ENCODE measurements at regions not wholly inside any gene's neighbourhood (a gene's known extent, or its start where the extent isn't known, plus 50 kb on each side); places are given as distances from the start of the nearest gene placed in this dataset.
"Not testable (repeated sequence)": the region's sequence is repeated elsewhere in the genome, so short reads cannot be mapped to it uniquely, and the experiment has no call there.

- not testable (repeated sequence) for DNase-seq
Observed at GRCh38 chr3:8440142-8440541, 61.5 kb upstream of the LMCD1 start.

- DNase-seq, result peak; percentile 1
Observed at GRCh38 chr3:8441969-8442559, 59.6 kb upstream of the LMCD1 start.

- no peak for DNase-seq
Observed at GRCh38 chr3:8442993-8443650, 58.5 kb upstream of the LMCD1 start.

GRCh38 chr3:8443829-8444791 is 57.5 kb upstream of the LMCD1 start:
- DNase-seq, result no peak

- DNase-seq, result no peak
Observed at GRCh38 chr3:8444883-8445282, 56.7 kb upstream of the LMCD1 start.

- no peak for DNase-seq
Observed at GRCh38 chr3:8445861-8446260, 55.8 kb upstream of the LMCD1 start.

GRCh38 chr3:8446845-8447244 is 54.8 kb upstream of the LMCD1 start:
- no peak for DNase-seq

GRCh38 chr3:8450618-8451017 is 51.0 kb upstream of the LMCD1 start:
- DNase-seq, result no peak

GRCh38 chr3:8451696-8452095 is 49.9 kb upstream of the LMCD1 start:
- DNase-seq, result no peak

All from activated CD4-positive, alpha-beta T cell treated with anti-CD3 and anti-CD28 coated beads, Interleukin-2, Interleukin-6, amounts not matched to agents 100 ng/mL and 50 ng/mL, durations not matched to agents 16 hours and 8 hours (primary cell).